OCI-LY7 (cell line): ENCODE measurements at regions not wholly inside any gene's neighbourhood (a gene's known extent, or its start where the extent isn't known, plus 50 kb on each side); places are given as distances from the start of the nearest gene placed in this dataset.

ENCODE experiments used
- EZH2phosphoT487 ChIP-seq: fragments of 200-600 bp; sonication (generic); IDR thresholded peaks from 2 replicates; pipeline ENCODE4 v1.6.1; 2018; ENCODE audit warnings: low read depth, borderline replicate concordance, mild to moderate bottlenecking, mixed run types, antibody characterized with exemption, low read length, moderate library complexity, mixed read lengths
- TF ChIP-seq, protein P1 (sequence below): fragments of 200-600 bp; sonication (generic); conservative IDR thresholded peaks from 2 replicates; pipeline ENCODE4 v1.5.1; 2014; ENCODE audit warnings: mild to moderate bottlenecking, antibody characterized with exemption, low read length, moderate library complexity, mixed read lengths

DNA sequence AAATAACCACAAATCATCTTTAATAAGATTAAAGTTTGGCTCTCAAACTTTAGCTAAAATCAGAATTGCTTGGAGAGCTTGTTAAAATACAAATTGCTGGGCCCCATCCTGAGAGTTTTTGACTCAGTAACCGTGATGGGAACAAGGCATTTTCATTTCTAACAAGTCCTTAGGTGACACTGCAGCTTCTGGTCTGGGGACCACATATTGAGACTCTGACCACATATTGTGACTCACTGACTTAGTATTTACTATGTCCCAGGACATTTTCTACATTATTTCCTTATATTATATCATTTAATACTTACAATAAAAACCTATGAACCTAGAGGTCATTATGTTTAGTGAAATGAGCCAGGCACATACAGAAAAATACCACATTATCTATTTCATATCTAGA lies 164.5 kb downstream of the ZMAT3 start:
- TF ChIP-seq, protein P1, sequence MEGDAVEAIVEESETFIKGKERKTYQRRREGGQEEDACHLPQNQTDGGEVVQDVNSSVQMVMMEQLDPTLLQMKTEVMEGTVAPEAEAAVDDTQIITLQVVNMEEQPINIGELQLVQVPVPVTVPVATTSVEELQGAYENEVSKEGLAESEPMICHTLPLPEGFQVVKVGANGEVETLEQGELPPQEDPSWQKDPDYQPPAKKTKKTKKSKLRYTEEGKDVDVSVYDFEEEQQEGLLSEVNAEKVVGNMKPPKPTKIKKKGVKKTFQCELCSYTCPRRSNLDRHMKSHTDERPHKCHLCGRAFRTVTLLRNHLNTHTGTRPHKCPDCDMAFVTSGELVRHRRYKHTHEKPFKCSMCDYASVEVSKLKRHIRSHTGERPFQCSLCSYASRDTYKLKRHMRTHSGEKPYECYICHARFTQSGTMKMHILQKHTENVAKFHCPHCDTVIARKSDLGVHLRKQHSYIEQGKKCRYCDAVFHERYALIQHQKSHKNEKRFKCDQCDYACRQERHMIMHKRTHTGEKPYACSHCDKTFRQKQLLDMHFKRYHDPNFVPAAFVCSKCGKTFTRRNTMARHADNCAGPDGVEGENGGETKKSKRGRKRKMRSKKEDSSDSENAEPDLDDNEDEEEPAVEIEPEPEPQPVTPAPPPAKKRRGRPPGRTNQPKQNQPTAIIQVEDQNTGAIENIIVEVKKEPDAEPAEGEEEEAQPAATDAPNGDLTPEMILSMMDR, result no peak
- TF ChIP-seq EZH2phosphoT487, result no peak
